ENCODE measurements at regions not wholly inside any gene's neighbourhood (a gene's known extent, or its start where the extent isn't known, plus 50 kb on each side); places are given as distances from the start of the nearest gene placed in this dataset.

DNA sequence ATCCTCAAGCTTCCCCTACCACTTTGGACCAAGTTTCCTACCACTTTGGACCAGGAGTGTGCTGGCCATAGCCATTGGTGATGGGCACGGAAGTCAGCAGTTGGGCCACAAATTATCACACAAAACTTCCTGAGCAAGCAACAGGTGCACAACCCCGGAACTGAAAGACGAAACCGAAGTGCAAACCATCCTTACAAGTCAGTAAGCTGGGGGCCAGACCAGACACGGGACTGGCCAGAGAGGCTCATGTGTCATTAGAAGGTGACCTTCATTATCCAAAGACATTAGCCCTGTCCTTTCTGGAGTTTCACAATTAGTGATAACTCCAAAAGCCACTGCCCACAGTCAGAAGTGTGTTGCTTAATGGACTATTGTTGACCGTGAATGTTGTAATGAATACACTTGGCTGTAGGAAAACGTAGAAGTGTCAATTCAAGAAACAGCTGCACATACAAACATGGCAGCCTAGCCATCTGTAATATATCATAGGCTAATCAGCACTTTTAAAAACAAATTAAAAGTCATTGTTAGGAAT is 244.1 kb upstream of the IRS2 start:
- TF ChIP-seq, protein P1, sequence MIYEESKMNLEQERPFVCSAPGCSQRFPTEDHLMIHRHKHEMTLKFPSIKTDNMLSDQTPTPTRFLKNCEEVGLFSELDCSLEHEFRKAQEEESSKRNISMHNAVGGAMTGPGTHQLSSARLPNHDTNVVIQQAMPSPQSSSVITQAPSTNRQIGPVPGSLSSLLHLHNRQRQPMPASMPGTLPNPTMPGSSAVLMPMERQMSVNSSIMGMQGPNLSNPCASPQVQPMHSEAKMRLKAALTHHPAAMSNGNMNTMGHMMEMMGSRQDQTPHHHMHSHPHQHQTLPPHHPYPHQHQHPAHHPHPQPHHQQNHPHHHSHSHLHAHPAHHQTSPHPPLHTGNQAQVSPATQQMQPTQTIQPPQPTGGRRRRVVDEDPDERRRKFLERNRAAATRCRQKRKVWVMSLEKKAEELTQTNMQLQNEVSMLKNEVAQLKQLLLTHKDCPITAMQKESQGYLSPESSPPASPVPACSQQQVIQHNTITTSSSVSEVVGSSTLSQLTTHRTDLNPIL (CRISPR knock-in tag; IDR thresholded peaks at IDR 0.05; ENCODE audit: low read depth): no peak
- TF ChIP-seq RARB (CRISPR knock-in tag; IDR thresholded peaks at IDR 0.05) (no peak), ZFP3 (CRISPR knock-in tag; IDR thresholded peaks at IDR 0.05) (no peak), TCF4 (CRISPR knock-in tag; IDR thresholded peaks at IDR 0.05; ENCODE audit: borderline replicate concordance) (no peak), ARNTL (CRISPR knock-in tag; IDR thresholded peaks at IDR 0.05; ENCODE audit: borderline replicate concordance, low read depth) (no peak)
- TF ChIP-seq, protein P2, sequence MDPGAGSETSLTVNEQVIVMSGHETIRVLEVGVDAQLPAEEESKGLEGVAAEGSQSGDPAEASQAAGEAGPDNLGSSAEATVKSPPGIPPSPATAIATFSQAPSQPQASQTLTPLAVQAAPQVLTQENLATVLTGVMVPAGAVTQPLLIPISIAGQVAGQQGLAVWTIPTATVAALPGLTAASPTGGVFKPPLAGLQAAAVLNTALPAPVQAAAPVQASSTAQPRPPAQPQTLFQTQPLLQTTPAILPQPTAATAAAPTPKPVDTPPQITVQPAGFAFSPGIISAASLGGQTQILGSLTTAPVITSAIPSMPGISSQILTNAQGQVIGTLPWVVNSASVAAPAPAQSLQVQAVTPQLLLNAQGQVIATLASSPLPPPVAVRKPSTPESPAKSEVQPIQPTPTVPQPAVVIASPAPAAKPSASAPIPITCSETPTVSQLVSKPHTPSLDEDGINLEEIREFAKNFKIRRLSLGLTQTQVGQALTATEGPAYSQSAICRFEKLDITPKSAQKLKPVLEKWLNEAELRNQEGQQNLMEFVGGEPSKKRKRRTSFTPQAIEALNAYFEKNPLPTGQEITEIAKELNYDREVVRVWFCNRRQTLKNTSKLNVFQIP (CRISPR knock-in tag; IDR thresholded peaks at IDR 0.05; ENCODE audit: borderline replicate concordance, low read depth): no peak
